ENCODE measurements at regions not wholly inside any gene's neighbourhood (a gene's known extent, or its start where the extent isn't known, plus 50 kb on each side); places are given as distances from the start of the nearest gene placed in this dataset.
A peak's percentile ranks its signal among the peaks of the same experiment; 100 is the strongest.

- Histone ChIP-seq H3K4me1 (ENCODE audit: control insufficient read depth in 5 of 5, insufficient read depth in 5 of 5, low read length in 5 of 5) (no peaks in the 10 kb centered on the region), H3K27me3 (ENCODE audit: control insufficient read depth in 3 of 3, insufficient read depth in 3 of 3, low read length in 2 of 3) (no peaks in the 10 kb centered on the region), H3K27ac (ENCODE audit: low read depth in 1 of 2, low read length in 1 of 2) (no peak overlapping the region), H3K9ac (ENCODE audit: insufficient read depth in 1 of 2, low read length in 2 of 2) (no peak overlapping the region), H3K36me3 (ENCODE audit: control insufficient read depth in 4 of 4, insufficient read depth in 4 of 4, low read length in 4 of 4) (no peaks in the 10 kb centered on the region), H3K9me3 (ENCODE audit: control insufficient read depth in 4 of 4, insufficient read depth in 3 of 4, low read length in 3 of 4) (no peaks in the 10 kb centered on the region), H3K4me3 (no peak overlapping the region)
- WGBS, 2 donors = 93 to 98% methylated on average over 4 of the region's 4 CpGs
- TF ChIP-seq, protein P1, sequence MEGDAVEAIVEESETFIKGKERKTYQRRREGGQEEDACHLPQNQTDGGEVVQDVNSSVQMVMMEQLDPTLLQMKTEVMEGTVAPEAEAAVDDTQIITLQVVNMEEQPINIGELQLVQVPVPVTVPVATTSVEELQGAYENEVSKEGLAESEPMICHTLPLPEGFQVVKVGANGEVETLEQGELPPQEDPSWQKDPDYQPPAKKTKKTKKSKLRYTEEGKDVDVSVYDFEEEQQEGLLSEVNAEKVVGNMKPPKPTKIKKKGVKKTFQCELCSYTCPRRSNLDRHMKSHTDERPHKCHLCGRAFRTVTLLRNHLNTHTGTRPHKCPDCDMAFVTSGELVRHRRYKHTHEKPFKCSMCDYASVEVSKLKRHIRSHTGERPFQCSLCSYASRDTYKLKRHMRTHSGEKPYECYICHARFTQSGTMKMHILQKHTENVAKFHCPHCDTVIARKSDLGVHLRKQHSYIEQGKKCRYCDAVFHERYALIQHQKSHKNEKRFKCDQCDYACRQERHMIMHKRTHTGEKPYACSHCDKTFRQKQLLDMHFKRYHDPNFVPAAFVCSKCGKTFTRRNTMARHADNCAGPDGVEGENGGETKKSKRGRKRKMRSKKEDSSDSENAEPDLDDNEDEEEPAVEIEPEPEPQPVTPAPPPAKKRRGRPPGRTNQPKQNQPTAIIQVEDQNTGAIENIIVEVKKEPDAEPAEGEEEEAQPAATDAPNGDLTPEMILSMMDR (IDR thresholded peaks at IDR 0.05; ENCODE audit: control extremely low read depth, extremely low read depth) = no peak
- ATAC-seq (ENCODE audit: insufficient read depth, low FRiP score) (no peak), DNase-seq (no peak)
Measured at GRCh38 chr5:112668016-112668415, 69.7 kb upstream of the APC start.

DNA sequence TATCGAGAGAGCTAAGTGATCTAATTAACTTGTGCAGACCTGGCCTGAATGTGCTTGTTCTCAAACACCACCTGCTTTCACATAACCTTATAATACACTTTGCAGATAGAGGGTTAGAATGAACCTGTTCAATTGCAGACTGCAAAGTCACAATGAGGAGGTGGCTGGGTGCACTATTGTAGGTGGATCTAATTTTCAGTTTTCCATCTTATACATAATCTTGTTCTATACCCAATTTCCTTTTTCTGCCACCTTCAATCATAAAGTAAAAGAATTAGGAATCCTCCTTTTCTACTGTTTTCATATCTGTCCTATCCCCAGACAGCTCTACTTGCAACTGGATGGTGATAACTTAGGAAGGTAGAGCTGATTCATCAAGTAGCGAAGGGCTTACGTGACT is 68.8 kb upstream of the APC start:
- DNase-seq (no peak), ATAC-seq (ENCODE audit: insufficient read depth, low FRiP score) (no peak)
- Histone ChIP-seq H3K9me3 (ENCODE audit: control insufficient read depth in 4 of 4, insufficient read depth in 3 of 4, low read length in 3 of 4) (no peaks in the 10 kb centered on the region), H3K27ac (ENCODE audit: low read depth in 1 of 2, low read length in 1 of 2) (no peak overlapping the region), H3K36me3 (ENCODE audit: control insufficient read depth in 4 of 4, insufficient read depth in 4 of 4, low read length in 4 of 4) (no peaks in the 10 kb centered on the region), H3K4me3 (no peak overlapping the region), H3K4me1 (ENCODE audit: control insufficient read depth in 5 of 5, insufficient read depth in 5 of 5, low read length in 5 of 5) (no peaks in the 10 kb centered on the region), H3K27me3 (ENCODE audit: control insufficient read depth in 3 of 3, insufficient read depth in 3 of 3, low read length in 2 of 3) (no peaks in the 10 kb centered on the region), H3K9ac (ENCODE audit: insufficient read depth in 1 of 2, low read length in 2 of 2) (no peak overlapping the region)
- WGBS, 2 donors = 97 to 98% methylated on average over 3 of the region's 3 CpGs
- TF ChIP-seq, protein P1 (IDR thresholded peaks at IDR 0.05; ENCODE audit: control extremely low read depth, extremely low read depth) = no peak

DNA sequence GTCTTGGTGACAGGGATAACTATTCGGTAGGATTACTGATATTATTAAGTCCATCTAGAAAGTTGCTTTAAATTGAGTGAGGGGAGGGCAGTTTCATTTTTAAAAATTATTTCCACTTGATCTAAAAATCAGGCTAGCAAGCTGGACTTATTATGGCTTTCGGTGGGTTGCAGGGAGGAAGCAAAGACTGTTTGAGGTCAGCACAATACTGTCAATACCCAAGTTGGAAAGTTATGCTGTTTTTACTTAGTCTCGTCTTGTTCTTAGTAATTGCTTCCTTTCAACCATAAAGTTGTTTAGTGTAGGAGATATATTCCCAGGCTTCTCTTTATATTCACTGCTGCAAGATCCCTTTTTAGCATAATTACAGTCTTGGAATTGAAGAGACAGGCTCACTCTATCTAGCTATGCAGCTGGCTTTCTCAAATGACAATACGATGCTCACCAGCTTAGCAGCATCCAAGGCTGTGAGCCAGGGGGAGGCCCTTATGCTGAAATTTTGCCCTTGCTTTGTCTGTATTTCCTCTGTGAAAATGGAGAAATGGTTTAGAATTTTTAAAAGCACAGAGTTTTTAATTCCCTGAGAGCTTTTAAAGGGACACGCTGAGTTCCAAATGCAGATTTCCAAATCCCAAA is 68.2 kb upstream of the APC start:
- no peaks in the 10 kb centered on the region for H3K27me3 ChIP-seq (ENCODE audit: control insufficient read depth in 3 of 3, insufficient read depth in 3 of 3, low read length in 2 of 3)
- WGBS, 2 donors = 83 to 87% methylated on average over 5 of the region's 5 CpGs
- TF ChIP-seq, protein P1 (IDR thresholded peaks at IDR 0.05; ENCODE audit: control extremely low read depth, extremely low read depth) = no peak
- no peak overlapping the region for H3K4me3 ChIP-seq
- no peak overlapping the region for H3K27ac ChIP-seq (ENCODE audit: low read depth in 1 of 2, low read length in 1 of 2)
- H3K4me1 ChIP-seq (ENCODE audit: control insufficient read depth in 5 of 5, insufficient read depth in 5 of 5, low read length in 5 of 5) = no peaks in the 10 kb centered on the region
- DNase-seq (peak in 1 of 3 donors; percentile 12), ATAC-seq (ENCODE audit: insufficient read depth, low FRiP score) (no peak)
- H3K36me3 ChIP-seq (ENCODE audit: control insufficient read depth in 4 of 4, insufficient read depth in 4 of 4, low read length in 4 of 4) = no peaks in the 10 kb centered on the region
- H3K9ac ChIP-seq (ENCODE audit: insufficient read depth in 1 of 2, low read length in 2 of 2) = no peak overlapping the region
- no peaks in the 10 kb centered on the region for H3K9me3 ChIP-seq (ENCODE audit: control insufficient read depth in 4 of 4, insufficient read depth in 3 of 4, low read length in 3 of 4)

DNA sequence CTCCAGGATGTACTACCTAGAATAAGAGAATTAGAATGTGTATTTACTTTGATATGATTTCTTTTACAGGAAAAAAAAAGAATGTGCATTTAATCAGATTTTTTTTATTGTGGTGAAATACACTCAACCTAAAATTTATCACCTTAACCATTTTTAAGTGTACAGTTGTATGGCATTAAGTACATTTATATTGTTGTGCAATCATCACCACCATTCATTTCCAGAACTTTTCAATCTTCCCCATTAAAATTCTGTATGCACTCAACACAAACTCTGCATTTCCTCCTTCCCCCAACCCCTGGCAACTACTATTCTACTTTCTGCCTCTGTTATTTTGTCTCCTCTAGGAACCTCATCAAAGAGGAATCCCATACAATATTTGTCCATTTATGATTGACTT is 66.0 kb upstream of the APC start:
- no peak overlapping the region for H3K9ac ChIP-seq (ENCODE audit: insufficient read depth in 1 of 2, low read length in 2 of 2)
- no peaks in the 10 kb centered on the region for H3K27me3 ChIP-seq (ENCODE audit: control insufficient read depth in 3 of 3, insufficient read depth in 3 of 3, low read length in 2 of 3)
- H3K9me3 ChIP-seq (ENCODE audit: control insufficient read depth in 4 of 4, insufficient read depth in 3 of 4, low read length in 3 of 4) = no peaks in the 10 kb centered on the region
- no peak overlapping the region for H3K27ac ChIP-seq (ENCODE audit: low read depth in 1 of 2, low read length in 1 of 2)
- DNase-seq = no peak
- TF ChIP-seq, protein P1 (IDR thresholded peaks at IDR 0.05; ENCODE audit: control extremely low read depth, extremely low read depth) = no peak
- no peaks in the 10 kb centered on the region for H3K36me3 ChIP-seq (ENCODE audit: control insufficient read depth in 4 of 4, insufficient read depth in 4 of 4, low read length in 4 of 4)
- no peak overlapping the region for H3K4me3 ChIP-seq
- no peaks in the 10 kb centered on the region for H3K4me1 ChIP-seq (ENCODE audit: control insufficient read depth in 5 of 5, insufficient read depth in 5 of 5, low read length in 5 of 5)
- no peak for ATAC-seq (ENCODE audit: insufficient read depth, low FRiP score)

All from lung (tissue), 11 donors.